GM12878 (cell line): ENCODE measurements at regions not wholly inside any gene's neighbourhood (a gene's known extent, or its start where the extent isn't known, plus 50 kb on each side); places are given as distances from the start of the nearest gene placed in this dataset.

ENCODE experiments used
- ATAC-seq: fragments of 200-7000 bp; cut with Tn5 transposase; 3 replicates; pipeline ENCODE4 v1.9.1; 2020; ENCODE audit warnings: mild to moderate bottlenecking, moderate library complexity
- BruUV-seq: library from RNA; stranded (reverse); fragments of 400-500 nt; replicated peaks from 2 replicates; lab custom pipeline; 2021; lab: Mats Ljungman, UMichigan
- CTCF ChIA-PET: fragments of 300-600 bp; sonication (Branson Sonifier 250); formaldehyde crosslinking; extraction: SDS; loops from one replicate; lab custom pipeline; 2021; ENCODE audit warnings: inconsistent platforms; lab: Yijun Ruan, JAX
- POLR2A ChIA-PET: fragments of 350-600 bp; formaldehyde crosslinking; extraction: SDS; loops from one replicate; lab custom pipeline; 2021; ENCODE audit warnings: inconsistent platforms; lab: Charles Lee
- RAD21 ChIA-PET: fragments of 300-600 bp; sonication (Branson Sonifier 250); formaldehyde crosslinking; loops from one replicate; lab custom pipeline; 2023; ENCODE audit warnings: antibody characterized with exemption; ENCODE audit not compliant: unreplicated experiment; lab: Charles Lee
- SMC1A ChIA-PET: fragments of 300-600 bp; sonication (Branson Sonifier 250); formaldehyde crosslinking; loops from one replicate; lab custom pipeline; 2023; ENCODE audit not compliant: unreplicated experiment, uncharacterized antibody; lab: Charles Lee
- DNase-seq: peaks from one replicate; pipeline ENCODE4 v3.0.0-alpha.2; 2011; ENCODE audit warnings: low read depth, low spot score
- FAIRE-seq: peaks from 3 replicates; lab custom pipeline; 2011; peaks lifted over from hg19 to GRCh38; lab: Jason Lieb, UNC
- H2AFZ ChIP-seq: 2 replicates; pipeline ENCODE4 v1.6.0; 2011; ENCODE audit warnings: low read depth, low read length, control low read depth; ENCODE audit not compliant: control insufficient read depth
- H3K27ac ChIP-seq: 2 replicates; pipeline ENCODE4 v1.5.1; 2011; ENCODE audit warnings: control low read depth; ENCODE audit not compliant: control insufficient read depth, insufficient read depth
- H3K27me3 ChIP-seq, 2 experiments: replicated peaks in 1 of 2; 2 replicates each; pipeline versions ENCODE4 v1.6.0 to v1.6.1; 2011; ENCODE audit warnings: low read length in 1 of 2; ENCODE audit not compliant: control insufficient read depth in 2 of 2, insufficient read depth in 2 of 2
- H3K36me3 ChIP-seq, 2 experiments: 2 replicates each; pipeline ENCODE4 v1.5.1; 2011; ENCODE audit warnings: low read length in 1 of 2; ENCODE audit not compliant: control insufficient read depth in 2 of 2, insufficient read depth in 2 of 2
- H3K4me1 ChIP-seq: 2 replicates; pipeline ENCODE4 v1.6.1; 2011; ENCODE audit warnings: mild to moderate bottlenecking, low read length, moderate library complexity, mixed read lengths; ENCODE audit not compliant: control insufficient read depth, insufficient read depth
- H3K4me2 ChIP-seq: 2 replicates; pipeline ENCODE4 v1.6.0; 2011; ENCODE audit warnings: control low read depth; ENCODE audit not compliant: control insufficient read depth, insufficient read depth
- H3K4me3 ChIP-seq: fragments of 200-600 bp; sonication (generic); 2 replicates; pipeline ENCODE4 v1.5.1; 2016
- H3K79me2 ChIP-seq: 2 replicates; pipeline ENCODE4 v1.6.0; 2011; ENCODE audit warnings: low read length; ENCODE audit not compliant: control insufficient read depth, insufficient read depth
- H3K9ac ChIP-seq: 2 replicates; pipeline ENCODE4 v1.8.0; 2011; ENCODE audit warnings: low read length, control low read depth, mixed read lengths; ENCODE audit not compliant: control insufficient read depth, insufficient read depth
- H3K9me3 ChIP-seq: replicated peaks from 3 replicates; pipeline ENCODE4 v1.5.1; 2011; ENCODE audit warnings: mild to moderate bottlenecking, low read length; ENCODE audit not compliant: control insufficient read depth, insufficient read depth
- H4K20me1 ChIP-seq: 2 replicates; pipeline ENCODE4 v1.6.0; 2011; ENCODE audit not compliant: control insufficient read depth, insufficient read depth
- DPF2 ChIP-seq: fragments of 450-650 bp; IDR thresholded peaks from 2 replicates; pipeline ENCODE4 v1.6.1; 2017; ENCODE audit warnings: mild to moderate bottlenecking
- GABPA ChIP-seq: IDR thresholded peaks from 2 replicates; pipeline ENCODE4 v1.6.1; 2014; ENCODE audit warnings: antibody characterized with exemption, low read depth, mild to moderate bottlenecking, inconsistent platforms
- MXI1 ChIP-seq: fragments of 150-350 bp; IDR thresholded peaks from 2 replicates; pipeline ENCODE4 v1.6.1; 2011; ENCODE audit warnings: low read depth, mild to moderate bottlenecking, inconsistent platforms, low read length, improper control_type of control experiment
- NBN ChIP-seq: fragments of 450-650 bp; IDR thresholded peaks from 2 replicates; pipeline ENCODE4 v1.6.1; 2016
- RELA ChIP-seq: fragments of 450-650 bp; IDR thresholded peaks from 2 replicates; pipeline ENCODE4 v1.8.0; 2014; ENCODE audit warnings: borderline replicate concordance; ENCODE audit not compliant: partially characterized antibody
- SMC3 ChIP-seq: IDR thresholded peaks from 2 replicates; pipeline ENCODE4 v1.6.1; 2011; ENCODE audit warnings: low read length, improper control_type of control experiment, borderline replicate concordance
- SRF ChIP-seq, 2 experiments: IDR thresholded peaks; 2 replicates each; pipeline ENCODE4 v1.6.1; 2011; ENCODE audit warnings: low read depth in 2 of 2, low read length in 2 of 2, mild to moderate bottlenecking in 1 of 2, moderate library complexity in 1 of 2
- STAT3 ChIP-seq: IDR thresholded peaks from 2 replicates; pipeline ENCODE4 v1.6.1; 2011; ENCODE audit warnings: low read depth, low read length, improper control_type of control experiment
- SUZ12 ChIP-seq: fragments of 200-600 bp; sonication (generic); IDR thresholded peaks from one replicate; pipeline ENCODE4 v1.6.1; 2018; ENCODE audit warnings: antibody characterized with exemption, mild to moderate bottlenecking; ENCODE audit not compliant: unreplicated experiment
- TBL1XR1 ChIP-seq: IDR thresholded peaks from 2 replicates; pipeline ENCODE4 v1.6.1; 2012; ENCODE audit warnings: low read depth, low read length, improper control_type of control experiment
- TCF3 ChIP-seq: IDR thresholded peaks from 2 replicates; pipeline ENCODE4 v1.6.1; 2012; ENCODE audit warnings: low read depth, mild to moderate bottlenecking, low read length, borderline replicate concordance; ENCODE audit not compliant: insufficient read depth
- ZBED1 ChIP-seq: IDR thresholded peaks from 2 replicates; pipeline ENCODE4 v1.6.1; 2016; ENCODE audit warnings: borderline replicate concordance
- ZSCAN29 ChIP-seq: fragments of 450-650 bp; IDR thresholded peaks from 2 replicates; pipeline ENCODE4 v1.6.1; 2017; ENCODE audit warnings: mild to moderate bottlenecking, moderate library complexity
- WGBS: methylation state at CpG from one replicate; pipeline ENCODE4 v1.1.6; 2016; ENCODE audit warnings: low lambda C conversion rate; ENCODE audit not compliant: insufficient replicate concordance, insufficient coverage; ENCODE audit errors: missing lambda C conversion rate; 5-methylcytosine and 5-hydroxymethylcytosine counted together
- in situ Hi-C: fragments of 300-500 bp; cut with MboI; formaldehyde crosslinking; loops from 9 replicates; pipeline ENCODE4 v1.14.3; 2018; ENCODE audit warnings: mixed read lengths
- intact Hi-C: fragments of 100-400 bp; cut with micrococcal nuclease; formaldehyde crosslinking; loops from one replicate; pipeline ENCODE4 v1.14.2; 2022; ENCODE audit not compliant: unreplicated experiment

- TF ChIP-seq SMC3 (no peak), DPF2 (no peak), SUZ12 (no peak), TCF3 (no peak), RELA (no peak), SRF (IDR thresholded peaks at IDR 0.05; ENCODE audit: low read depth in 2 of 2, low read length in 2 of 2) (no peak), ZSCAN29 (no peak), GABPA (no peak), NBN (no peak), MXI1 (no peak), ZBED1 (no peak), STAT3 (no peak), TBL1XR1 (no peak)
- ATAC-seq (no peak), FAIRE-seq (no peak), DNase-seq (no peak)
- Histone ChIP-seq H3K4me2 (no peak overlapping the region), H3K9me3 (no peaks in the 10 kb centered on the region), H3K4me1 (peaks cover 7% of the 10 kb centered on the region; the same call in 1 of the 2 replicates), H3K27me3 (no peaks in the 10 kb centered on the region), H3K27ac (no peak overlapping the region), H4K20me1 (no peaks in the 10 kb centered on the region), H2AFZ (no peak overlapping the region), H3K4me3 (no peak overlapping the region), H3K9ac (no peak overlapping the region), H3K36me3 (no peaks in the 10 kb centered on the region), H3K79me2 (no peaks in the 10 kb centered on the region)
- RAD21 ChIA-PET, result interaction anchor here (0.8 kb wide), 1 partner anchor 52 kb away, joined by 3 read pairs; no protein-coding TSS in a partner anchor
- SMC1A ChIA-PET, result interaction anchor here (1.0 to 2.5 kb wide), 5 partner anchors 8 to 92 kb away, joined by 3 to 8 read pairs (median 5); no protein-coding TSS in a partner anchor
- WGBS, result 0% methylated on average over 1 of the region's 1 CpG
- POLR2A ChIA-PET, result no interaction called here
- CTCF ChIA-PET, result interaction anchor here (0.7 to 1.5 kb wide), 4 partner anchors 8 to 378 kb away, joined by 3 read pairs; no protein-coding TSS in a partner anchor
- no TSS peak for BruUV-seq
- intact Hi-C loops, result no loop called here
- in situ Hi-C loops, result no loop called here
Measured at GRCh38 chr4:138413273-138413672, 171.1 kb upstream of the SLC7A11 start.
